Fibroblast of mammary gland (primary cell): ENCODE measurements at regions not wholly inside any gene's neighbourhood (a gene's known extent, or its start where the extent isn't known, plus 50 kb on each side); places are given as distances from the start of the nearest gene placed in this dataset.

ENCODE experiments used
- DNase-seq: peaks from one replicate; pipeline ENCODE4 v3.0.0-alpha.2; 2010; ENCODE audit warnings: low read depth
- H3K4me3 ChIP-seq: 2 replicates; pipeline ENCODE4 v1.5.1; 2011; ENCODE audit warnings: low read depth, mild to moderate bottlenecking, low read length, moderate library complexity; ENCODE audit not compliant: control insufficient read depth
- TF ChIP-seq, protein P1 (sequence below): conservative IDR thresholded peaks from 2 replicates; pipeline ENCODE4 v1.5.1; 2011; ENCODE audit warnings: low read depth, low read length, inconsistent platforms; ENCODE audit not compliant: control insufficient read depth, insufficient read depth

DNA sequence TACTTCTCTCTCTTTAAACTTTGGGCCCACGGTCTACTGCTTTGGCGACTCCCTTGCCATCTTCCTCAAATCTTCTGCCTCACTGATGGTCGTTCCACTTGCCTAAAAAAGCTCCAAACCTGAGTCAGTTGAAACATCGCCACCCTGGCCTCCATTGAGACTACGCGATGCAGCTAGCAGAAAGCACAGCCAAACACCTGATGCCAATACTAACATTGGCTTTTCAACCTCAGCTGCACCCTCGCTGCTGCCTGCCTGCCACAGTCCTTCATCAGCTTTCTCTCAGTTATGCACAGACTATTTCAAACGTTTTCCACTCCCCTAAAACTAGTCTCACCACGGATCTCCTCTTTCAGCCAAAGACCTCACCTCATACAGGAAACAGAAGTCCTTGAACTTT, 214.2 kb upstream of the TMCO5A start:
- DNase-seq: no peak
- TF ChIP-seq, protein P1, sequence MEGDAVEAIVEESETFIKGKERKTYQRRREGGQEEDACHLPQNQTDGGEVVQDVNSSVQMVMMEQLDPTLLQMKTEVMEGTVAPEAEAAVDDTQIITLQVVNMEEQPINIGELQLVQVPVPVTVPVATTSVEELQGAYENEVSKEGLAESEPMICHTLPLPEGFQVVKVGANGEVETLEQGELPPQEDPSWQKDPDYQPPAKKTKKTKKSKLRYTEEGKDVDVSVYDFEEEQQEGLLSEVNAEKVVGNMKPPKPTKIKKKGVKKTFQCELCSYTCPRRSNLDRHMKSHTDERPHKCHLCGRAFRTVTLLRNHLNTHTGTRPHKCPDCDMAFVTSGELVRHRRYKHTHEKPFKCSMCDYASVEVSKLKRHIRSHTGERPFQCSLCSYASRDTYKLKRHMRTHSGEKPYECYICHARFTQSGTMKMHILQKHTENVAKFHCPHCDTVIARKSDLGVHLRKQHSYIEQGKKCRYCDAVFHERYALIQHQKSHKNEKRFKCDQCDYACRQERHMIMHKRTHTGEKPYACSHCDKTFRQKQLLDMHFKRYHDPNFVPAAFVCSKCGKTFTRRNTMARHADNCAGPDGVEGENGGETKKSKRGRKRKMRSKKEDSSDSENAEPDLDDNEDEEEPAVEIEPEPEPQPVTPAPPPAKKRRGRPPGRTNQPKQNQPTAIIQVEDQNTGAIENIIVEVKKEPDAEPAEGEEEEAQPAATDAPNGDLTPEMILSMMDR: no peak
- H3K4me3 ChIP-seq: no peak overlapping the region

DNA sequence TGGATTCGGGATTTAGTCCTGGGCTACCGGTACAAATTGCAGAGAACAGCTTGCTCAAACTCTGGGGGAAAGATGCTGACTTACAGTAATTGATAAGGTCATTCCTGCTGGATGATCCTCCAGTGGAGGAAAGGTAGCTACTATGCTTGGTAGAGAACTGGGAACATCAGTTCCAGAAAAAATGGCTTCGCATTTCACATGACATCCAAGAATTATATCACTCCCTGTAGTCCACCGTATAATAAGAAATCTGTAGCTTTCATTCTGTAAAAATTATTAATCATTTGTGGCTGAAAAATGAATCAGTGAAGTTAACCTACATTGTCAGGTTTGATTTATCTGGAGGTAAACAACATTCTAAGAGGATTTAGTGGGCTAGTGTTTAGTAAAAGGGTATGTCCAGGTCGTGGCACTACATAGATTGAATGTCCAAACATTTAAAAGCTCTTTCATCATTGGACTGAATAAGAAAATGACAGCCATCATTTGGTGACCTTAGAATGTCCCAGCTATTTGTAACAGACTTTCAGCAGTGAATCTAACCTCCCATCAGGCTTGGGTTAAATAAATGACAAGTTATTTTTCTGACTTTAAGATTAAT, 203.2 kb upstream of the TMCO5A start:
- H3K4me3 ChIP-seq: no peak overlapping the region
- no peak for DNase-seq
- TF ChIP-seq, protein P1: no peak

DNA sequence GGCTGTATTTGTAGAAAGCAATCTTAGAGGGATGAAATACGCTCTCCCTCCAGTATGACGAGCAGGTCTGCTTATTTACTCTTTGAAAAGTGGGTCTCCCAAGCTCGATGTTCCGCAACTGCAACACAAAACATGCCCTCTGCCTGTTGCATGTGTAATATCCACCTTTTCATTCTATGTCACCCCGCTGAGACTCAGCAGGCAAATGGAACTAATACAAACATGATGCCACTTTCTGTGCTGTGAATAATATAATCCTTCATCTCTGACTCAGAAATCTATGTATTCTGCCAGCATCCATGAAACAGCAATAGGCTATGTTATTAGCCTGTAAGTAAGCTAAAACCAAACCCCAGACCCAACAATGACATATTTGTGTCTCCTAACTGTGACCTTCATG, 200.8 kb upstream of the TMCO5A start:
- peak; percentile 44 for DNase-seq
- TF ChIP-seq, protein P1: no peak
- no peak overlapping the region for H3K4me3 ChIP-seq

DNA sequence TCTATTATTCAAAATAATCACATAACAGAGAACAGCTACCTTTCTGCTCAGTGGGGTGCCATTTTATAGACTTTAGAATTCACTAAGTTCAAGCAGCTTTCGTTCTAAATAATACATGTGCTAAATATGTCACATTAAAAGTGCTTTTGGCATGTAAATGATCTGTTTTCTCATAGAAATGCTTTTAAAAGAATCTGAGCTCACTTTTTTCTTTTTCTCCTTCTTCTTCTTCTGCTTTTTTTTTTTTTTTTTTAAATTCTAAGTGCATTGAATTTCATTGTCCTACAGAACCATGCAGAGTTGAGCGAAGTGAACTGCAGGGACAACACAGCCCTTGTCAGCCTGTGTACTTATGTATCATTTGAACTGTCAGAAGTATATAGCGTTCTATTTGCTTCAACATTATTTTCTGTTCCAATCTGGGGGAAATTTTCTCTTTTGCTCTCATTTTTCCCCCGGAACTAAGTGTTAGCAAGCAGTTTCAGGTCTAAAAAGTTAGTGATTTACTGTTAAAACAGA, 193.8 kb upstream of the TMCO5A start:
- H3K4me3 ChIP-seq: no peak overlapping the region
- TF ChIP-seq, protein P1: no peak
- DNase-seq: no peak

DNA sequence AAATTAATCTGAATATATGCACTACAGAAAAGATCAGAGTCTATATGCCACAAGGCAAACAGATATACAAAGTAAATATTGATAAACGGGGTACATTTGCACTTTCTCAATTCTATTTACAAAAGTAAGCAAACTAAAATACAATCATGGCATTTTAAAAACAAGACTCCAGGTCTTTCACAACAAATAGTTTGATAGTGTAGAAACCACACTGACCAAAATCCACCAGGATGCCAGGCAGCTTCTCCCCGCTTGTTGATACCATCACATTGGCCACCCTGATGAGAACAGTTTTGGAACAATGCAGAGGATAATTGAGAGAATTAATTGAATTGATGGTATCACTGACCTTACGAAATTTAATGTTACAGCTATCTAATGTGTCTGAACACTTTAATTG, 190.6 kb upstream of the TMCO5A start:
- no peak for DNase-seq
- no peak overlapping the region for H3K4me3 ChIP-seq
- TF ChIP-seq, protein P1: no peak

DNA sequence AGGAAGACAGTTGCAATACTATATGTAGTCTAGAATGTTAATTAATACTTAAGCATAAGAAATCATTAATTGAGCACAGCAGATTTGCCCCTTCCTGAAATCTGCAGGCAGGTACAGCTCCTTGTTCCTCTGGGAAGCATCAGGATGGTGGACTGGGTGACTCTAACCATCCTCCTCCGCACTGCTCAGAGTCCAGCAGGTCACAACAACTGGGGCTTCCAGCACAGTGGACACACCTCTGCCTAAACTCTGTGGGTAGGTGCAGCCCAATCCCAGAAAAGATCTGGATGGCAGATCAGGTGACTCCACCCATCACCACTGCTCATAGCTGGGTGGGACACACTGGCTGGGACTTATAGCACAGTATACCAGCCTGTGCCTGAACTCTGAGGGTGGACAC, 189.9 kb upstream of the TMCO5A start:
- TF ChIP-seq, protein P1: no peak
- no peak for DNase-seq
- H3K4me3 ChIP-seq: no peak overlapping the region

DNA sequence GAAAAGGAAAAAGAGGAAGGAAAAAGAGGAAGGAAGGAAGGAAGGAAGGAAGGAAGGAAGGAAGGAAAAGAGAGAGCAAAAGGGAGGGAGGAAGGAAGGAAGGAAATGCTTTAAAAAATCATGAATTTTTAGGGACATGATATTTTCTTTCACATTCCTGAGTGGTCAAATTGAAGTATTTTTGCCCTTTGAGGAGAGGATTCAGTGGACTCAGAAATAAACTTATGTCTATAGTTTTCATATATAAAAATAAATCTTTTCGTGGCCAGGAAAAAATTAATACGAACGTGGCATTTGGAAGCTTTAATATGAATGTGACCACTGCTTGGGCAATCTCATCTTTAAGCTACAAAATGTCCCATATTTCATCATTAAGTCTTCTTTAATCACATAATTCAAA, 183.0 kb upstream of the TMCO5A start:
- TF ChIP-seq, protein P1: no peak
- H3K4me3 ChIP-seq: no peak overlapping the region
- no peak for DNase-seq
